PC-3 (cell line): ENCODE measurements at regions not wholly inside any gene's neighbourhood (a gene's known extent, or its start where the extent isn't known, plus 50 kb on each side); places are given as distances from the start of the nearest gene placed in this dataset.

Experiments
- ATAC-seq: fragments of 200-7000 bp; cut with Tn5 transposase; 2 replicates; pipeline ENCODE4 v1.9.1; 2020; ENCODE audit warnings: mild to moderate bottlenecking, moderate library complexity
- BruUV-seq: library from RNA; stranded (reverse); fragments of 400-500 nt; replicated peaks from 2 replicates; lab custom pipeline; 2021; lab: Mats Ljungman, UMichigan
- CTCF ChIA-PET: fragments of 300-600 bp; sonication (Branson Sonifier 250); formaldehyde crosslinking; loops from one replicate; lab custom pipeline; 2022; ENCODE audit warnings: antibody characterized with exemption; lab: Charles Lee
- POLR2A ChIA-PET: fragments of 300-600 bp; sonication (Branson Sonifier 250); formaldehyde crosslinking; loops from one replicate; lab custom pipeline; 2022; ENCODE audit warnings: antibody characterized with exemption; ENCODE audit not compliant: unreplicated experiment; lab: Charles Lee
- DNase-seq: peaks from one replicate; pipeline ENCODE4 v3.0.0-alpha.2; 2015
- H2AFZ ChIP-seq: fragments of 300-600 bp; sonication (generic); 2 replicates; pipeline ENCODE4 v1.6.0; 2016; ENCODE audit warnings: antibody characterized with exemption, low read length
- H3F3A ChIP-seq: fragments of 300-600 bp; sonication (generic); one replicate; pipeline ENCODE4 v1.6.0; 2017; ENCODE audit warnings: antibody characterized with exemption, low read length, control low read depth, mild to moderate bottlenecking; ENCODE audit not compliant: unreplicated experiment
- H3K27ac ChIP-seq: fragments of 300-600 bp; sonication (generic); 2 replicates; pipeline ENCODE4 v1.5.1; 2016; ENCODE audit warnings: mild to moderate bottlenecking, low read length
- H3K27me3 ChIP-seq: fragments of 300-600 bp; sonication (generic); 2 replicates; pipeline ENCODE4 v1.6.1; 2016; ENCODE audit warnings: low read length, mixed read lengths
- H3K36me3 ChIP-seq: fragments of 300-600 bp; sonication (generic); 2 replicates; pipeline ENCODE4 v1.6.1; 2016; ENCODE audit warnings: low read depth, mixed run types, low read length, mixed read lengths
- H3K4me1 ChIP-seq: fragments of 300-600 bp; sonication (generic); 2 replicates; pipeline ENCODE4 v1.5.1; 2016; ENCODE audit warnings: low read length; ENCODE audit not compliant: insufficient read depth
- H3K4me2 ChIP-seq: fragments of 300-600 bp; sonication (generic); 2 replicates; pipeline ENCODE4 v1.6.0; 2016; ENCODE audit warnings: low read length
- H3K4me3 ChIP-seq: fragments of 300-600 bp; sonication (generic); 2 replicates; pipeline ENCODE4 v1.5.1; 2016; ENCODE audit warnings: mild to moderate bottlenecking, low read length, mixed read lengths
- H3K79me2 ChIP-seq: fragments of 300-600 bp; sonication (generic); 2 replicates; pipeline ENCODE4 v1.6.1; 2017; ENCODE audit warnings: low read length, mixed read lengths
- H3K9ac ChIP-seq: fragments of 300-600 bp; sonication (generic); 2 replicates; pipeline ENCODE4 v1.6.0; 2016; ENCODE audit warnings: mild to moderate bottlenecking, low read length
- H3K9me2 ChIP-seq: fragments of 300-600 bp; sonication (generic); replicated peaks from 2 replicates; pipeline ENCODE4 v1.6.1; 2016; ENCODE audit warnings: mixed run types, low read length, mixed read lengths
- H3K9me3 ChIP-seq: fragments of 300-600 bp; sonication (generic); 2 replicates; pipeline ENCODE4 v1.6.1; 2016; ENCODE audit warnings: low read length, mixed read lengths
- H4K20me1 ChIP-seq: fragments of 300-600 bp; sonication (generic); 2 replicates; pipeline ENCODE4 v1.6.1; 2016; ENCODE audit warnings: low read length, mixed read lengths
- CTCF ChIP-seq: fragments of 300-600 bp; sonication (generic); conservative IDR thresholded peaks from 2 replicates; pipeline ENCODE4 v1.5.1; 2017; ENCODE audit warnings: antibody characterized with exemption, low read depth, mild to moderate bottlenecking, low read length
- EZH2 ChIP-seq: fragments of 300-600 bp; sonication (generic); IDR thresholded peaks from one replicate; pipeline ENCODE4 v1.6.1; 2017; ENCODE audit warnings: antibody characterized with exemption, mild to moderate bottlenecking, low read length; ENCODE audit not compliant: unreplicated experiment
- EZH2phosphoT487 ChIP-seq: fragments of 300-600 bp; sonication (generic); IDR thresholded peaks from 2 replicates; pipeline ENCODE4 v1.6.1; 2018; ENCODE audit warnings: mild to moderate bottlenecking, antibody characterized with exemption, low read length, borderline replicate concordance
- intact Hi-C: fragments of 100-400 bp; cut with micrococcal nuclease; formaldehyde crosslinking; loops from 2 replicates; pipeline ENCODE4 v1.9.0; 2023

GRCh38 chr6:153816366-153816765 lies 222.7 kb upstream of the OPRM1 start:
- no peak for ATAC-seq
- H2AFZ ChIP-seq = no peak overlapping the region
- intact Hi-C loops = no loop called here
- H3K79me2 ChIP-seq = no peaks in the 10 kb centered on the region
- H3K4me3 ChIP-seq = no peak overlapping the region
- no peaks in the 10 kb centered on the region for H3K9me3 ChIP-seq
- no peak for DNase-seq
- H3K4me1 ChIP-seq = no peaks in the 10 kb centered on the region
- CTCF ChIA-PET = no interaction called here
- no TSS peak for BruUV-seq
- TF ChIP-seq EZH2phosphoT487 = no peak
- TF ChIP-seq EZH2 = no peak
- TF ChIP-seq CTCF = no peak
- POLR2A ChIA-PET = no interaction called here
- H3K9ac ChIP-seq = no peak overlapping the region
- no peak overlapping the region for H3K27ac ChIP-seq
- H3K36me3 ChIP-seq = no peaks in the 10 kb centered on the region
- no peaks in the 10 kb centered on the region for H3F3A ChIP-seq
- H3K27me3 ChIP-seq = no peaks in the 10 kb centered on the region
- no peaks in the 10 kb centered on the region for H3K9me2 ChIP-seq
- H4K20me1 ChIP-seq = no peaks in the 10 kb centered on the region
- H3K4me2 ChIP-seq = no peak overlapping the region

- Histone ChIP-seq H2AFZ (no peak overlapping the region), H3K4me2 (no peak overlapping the region), H3K36me3 (no peaks in the 10 kb centered on the region), H3K79me2 (no peaks in the 10 kb centered on the region), H3K4me1 (no peaks in the 10 kb centered on the region), H3K27ac (no peak overlapping the region), H3K4me3 (no peak overlapping the region), H3K9ac (no peak overlapping the region), H3K27me3 (no peaks in the 10 kb centered on the region), H3F3A (no peaks in the 10 kb centered on the region), H3K9me3 (no peaks in the 10 kb centered on the region), H4K20me1 (no peaks in the 10 kb centered on the region), H3K9me2 (no peaks in the 10 kb centered on the region)
- CTCF ChIA-PET = no interaction called here
- intact Hi-C loops = no loop called here
- TF ChIP-seq EZH2phosphoT487 = no peak
- peak; percentile 36; the same call in 1 of the 2 replicates for TF ChIP-seq CTCF
- POLR2A ChIA-PET = no interaction called here
- BruUV-seq = no TSS peak
- no peak for ATAC-seq
- no peak for DNase-seq
Measured at GRCh38 chr6:153814136-153814535, 224.9 kb upstream of the OPRM1 start.

- ChIA-PET POLR2A (no interaction called here), CTCF (no interaction called here)
- Histone ChIP-seq H3K27me3 (0 out of 2 replicates have a peak, but pooled peaks cover 3% of the 10 kb centered on the region), H3K79me2 (no peaks in the 10 kb centered on the region), H2AFZ (no peak overlapping the region), H3K36me3 (no peaks in the 10 kb centered on the region), H3K4me3 (no peak overlapping the region), H4K20me1 (no peaks in the 10 kb centered on the region), H3K9me2 (no peaks in the 10 kb centered on the region), H3K27ac (no peak overlapping the region), H3K9ac (no peak overlapping the region), H3K4me1 (no peaks in the 10 kb centered on the region), H3K9me3 (no peaks in the 10 kb centered on the region), H3K4me2 (no peak overlapping the region), H3F3A (no peaks in the 10 kb centered on the region)
- TF ChIP-seq CTCF (no peak), EZH2phosphoT487 (no peak), EZH2 (no peak)
- BruUV-seq = no TSS peak
- no peak for ATAC-seq
- intact Hi-C loops = no loop called here
- DNase-seq = no peak
Measured at GRCh38 chr6:153804755-153805330, 234.2 kb upstream of the OPRM1 start.
